Spleen (tissue), 11 donors: ENCODE measurements at regions not wholly inside any gene's neighbourhood (a gene's known extent, or its start where the extent isn't known, plus 50 kb on each side); places are given as distances from the start of the nearest gene placed in this dataset.

ENCODE experiments used
- DNase-seq: peaks from one replicate; pipeline ENCODE4 v3.0.0-alpha.2; 2020
- H3K27ac ChIP-seq, 8 donors: fragments of 200-600 bp; sonication (generic) in 7 of 8; 1 replicate in 4 of 8; 2 replicates in 4 of 8; pipeline versions ENCODE4 v1.5.0 to v1.8.0; 2016 to 2021; ENCODE audit warnings: inconsistent platforms in 4 of 8, mild to moderate bottlenecking in 4 of 8, moderate library complexity in 1 of 8
- H3K27me3 ChIP-seq, 7 donors: fragments of 200-600 bp; sonication (generic) in 6 of 7; replicated peaks in 1 of 7; 1 replicate in 4 of 7; 2 replicates in 3 of 7; pipeline versions ENCODE4 v1.5.0 to v1.8.0; 2016 to 2021; ENCODE audit warnings: inconsistent platforms in 3 of 7, mild to moderate bottlenecking in 1 of 7
- H3K36me3 ChIP-seq, 6 donors: fragments of 200-600 bp; sonication (generic) in 5 of 6; 1 replicate in 4 of 6; 2 replicates in 2 of 6; pipeline versions ENCODE4 v1.5.0 to v1.8.0; 2016 to 2021; ENCODE audit warnings: inconsistent platforms in 2 of 6
- H3K4me1 ChIP-seq, 6 donors: fragments of 200-600 bp; sonication (generic) in 5 of 6; 1 replicate in 3 of 6; 2 replicates in 3 of 6; pipeline versions ENCODE4 v1.5.0 to v1.8.0; 2016 to 2021; ENCODE audit warnings: inconsistent platforms in 3 of 6
- H3K4me3 ChIP-seq, 8 donors: fragments of 200-600 bp; sonication (generic) in 7 of 8; 1 replicate in 4 of 8; 2 replicates in 4 of 8; pipeline versions ENCODE4 v1.5.0 to v1.8.0; 2016 to 2021; ENCODE audit warnings: inconsistent platforms in 4 of 8, mild to moderate bottlenecking in 4 of 8, moderate library complexity in 2 of 8
- H3K9me3 ChIP-seq, 8 donors: fragments of 200-600 bp; sonication (generic) in 7 of 8; 1 replicate in 4 of 8; 2 replicates in 4 of 8; pipeline versions ENCODE4 v1.5.0 to v1.8.0; 2016 to 2021; ENCODE audit warnings: inconsistent platforms in 4 of 8
- POLR2A ChIP-seq, 3 donors: fragments of 450-650 bp; IDR thresholded peaks; one replicate each; pipeline ENCODE4 v1.5.1; 2017; ENCODE audit warnings: antibody characterized with exemption in 3 of 3, mild to moderate bottlenecking in 1 of 3
- POLR2AphosphoS5 ChIP-seq, 3 donors: sonication (generic); formaldehyde crosslinking; IDR thresholded peaks; one replicate each; pipeline ENCODE4 v1.5.1; 2017; ENCODE audit warnings: antibody characterized with exemption in 3 of 3
- WGBS, 5 donors: extraction: QIAGEN DNeasy Blood & Tissue Kit in 3 of 5; methylation state at CpG; one replicate each; pipeline versions ENCODE4 v1.1.5 to v1.1.7; 2013 to 2018; 5-methylcytosine and 5-hydroxymethylcytosine counted together
- intact Hi-C: fragments of 100-400 bp; cut with DNase I; formaldehyde crosslinking; loops from one replicate; pipeline ENCODE4 v1.15.0; 2023; ENCODE audit warnings: low total_unique reads
- TF ChIP-seq, protein P1 (sequence below), 11 experiments: fragments of 200-600 bp in 7 of 11; fragments of 450-650 bp in 4 of 11; sonication (generic) in 4 of 11; IDR thresholded peaks in 8 of 11; conservative IDR thresholded peaks in 3 of 11; 1 replicate in 7 of 11; 2 replicates in 4 of 11; pipeline versions ENCODE4 v1.4.0 to v1.8.0; 2016 to 2021; ENCODE audit warnings: antibody characterized with exemption in 11 of 11, inconsistent platforms in 4 of 11, mild to moderate bottlenecking in 1 of 11
- donor health status: healthy with polysubstance abuse.
- donor health status: DM: no; HTN: no; CAD: no; lungs with moderate emphysema.
- donor health status: DM: no; HTN: no; CAD: no.
- donor health status: Bipolar disorder and iron deficiency.
- donor health status: healthy.
- donor health status: DM: no; HTN: no; CAD: no.
- donor health status: DM: yes; HTN: yes; CAD: no.

DNA sequence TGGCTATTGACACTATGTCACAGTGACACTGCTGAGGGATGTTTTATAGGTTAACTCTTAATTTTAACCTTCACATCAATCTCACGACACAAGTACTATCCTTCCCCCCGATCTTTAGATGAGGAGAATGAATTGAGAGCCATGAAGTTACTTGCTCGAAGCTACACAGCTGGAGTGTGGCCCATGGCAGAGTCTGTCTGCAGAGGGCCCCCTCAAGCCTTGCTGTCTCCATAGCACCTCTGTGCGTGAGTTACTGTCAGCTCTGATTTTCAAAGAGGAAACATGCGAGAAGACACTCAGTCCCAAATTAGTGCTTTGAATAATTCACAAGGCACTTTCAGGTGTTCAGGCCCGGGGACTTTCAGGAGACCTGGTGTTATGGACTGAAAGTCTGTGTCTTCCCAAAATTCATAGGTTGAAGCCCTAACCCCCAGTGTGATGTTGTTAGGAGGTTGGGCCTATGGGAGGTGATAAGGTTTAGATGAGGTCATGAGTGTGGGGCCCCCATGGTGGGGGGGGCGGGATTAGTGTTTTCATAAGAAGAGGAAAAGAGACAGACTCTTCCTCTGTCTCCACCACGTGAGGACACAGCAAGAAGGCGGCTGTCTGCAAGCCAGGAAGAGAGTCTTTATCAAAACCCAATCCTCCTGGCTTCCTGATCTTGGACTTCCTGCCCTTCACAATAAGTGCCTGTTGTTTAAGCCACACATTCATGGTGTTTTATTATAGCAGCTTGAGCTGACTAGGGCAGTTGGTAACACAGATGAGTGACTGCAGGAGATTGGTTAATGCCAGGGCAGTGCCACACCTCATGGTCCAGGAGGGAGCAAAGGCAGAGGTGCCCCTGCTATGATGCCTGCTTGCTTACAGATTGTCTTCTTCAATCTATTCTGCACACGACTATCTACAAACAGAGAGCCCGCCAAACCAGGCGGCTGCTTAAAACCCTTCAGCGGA is 281.8 kb downstream of the HAPSTR1 start:
- H3K4me3 ChIP-seq, result no peak overlapping the region
- peaks cover 0 to 13% (median 2%) of the 10 kb centered on the region in 8 donors for H3K9me3 ChIP-seq
- H3K36me3 ChIP-seq, result no peaks in the 10 kb centered on the region
- H3K4me1 ChIP-seq, result no peaks in the 10 kb centered on the region
- H3K27me3 ChIP-seq, result peaks cover 0 to 3% (median 0%) of the 10 kb centered on the region in 7 donors
- DNase-seq, result no peak
- intact Hi-C loops, result no loop called here
- TF ChIP-seq, protein P1, sequence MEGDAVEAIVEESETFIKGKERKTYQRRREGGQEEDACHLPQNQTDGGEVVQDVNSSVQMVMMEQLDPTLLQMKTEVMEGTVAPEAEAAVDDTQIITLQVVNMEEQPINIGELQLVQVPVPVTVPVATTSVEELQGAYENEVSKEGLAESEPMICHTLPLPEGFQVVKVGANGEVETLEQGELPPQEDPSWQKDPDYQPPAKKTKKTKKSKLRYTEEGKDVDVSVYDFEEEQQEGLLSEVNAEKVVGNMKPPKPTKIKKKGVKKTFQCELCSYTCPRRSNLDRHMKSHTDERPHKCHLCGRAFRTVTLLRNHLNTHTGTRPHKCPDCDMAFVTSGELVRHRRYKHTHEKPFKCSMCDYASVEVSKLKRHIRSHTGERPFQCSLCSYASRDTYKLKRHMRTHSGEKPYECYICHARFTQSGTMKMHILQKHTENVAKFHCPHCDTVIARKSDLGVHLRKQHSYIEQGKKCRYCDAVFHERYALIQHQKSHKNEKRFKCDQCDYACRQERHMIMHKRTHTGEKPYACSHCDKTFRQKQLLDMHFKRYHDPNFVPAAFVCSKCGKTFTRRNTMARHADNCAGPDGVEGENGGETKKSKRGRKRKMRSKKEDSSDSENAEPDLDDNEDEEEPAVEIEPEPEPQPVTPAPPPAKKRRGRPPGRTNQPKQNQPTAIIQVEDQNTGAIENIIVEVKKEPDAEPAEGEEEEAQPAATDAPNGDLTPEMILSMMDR (IDR thresholded peaks at IDR 0.05 in 8 of 11, conservative IDR thresholded peaks at IDR 0.05 in 3 of 11), result no peak
- TF ChIP-seq POLR2A (IDR thresholded peaks at IDR 0.05), result no peak
- TF ChIP-seq POLR2AphosphoS5 (IDR thresholded peaks at IDR 0.05), result no peak
- no peak overlapping the region for H3K27ac ChIP-seq
- 48 to 58% (median 52%) methylated on average over 13 of the region's 13 CpGs for WGBS, 5 donors

DNA sequence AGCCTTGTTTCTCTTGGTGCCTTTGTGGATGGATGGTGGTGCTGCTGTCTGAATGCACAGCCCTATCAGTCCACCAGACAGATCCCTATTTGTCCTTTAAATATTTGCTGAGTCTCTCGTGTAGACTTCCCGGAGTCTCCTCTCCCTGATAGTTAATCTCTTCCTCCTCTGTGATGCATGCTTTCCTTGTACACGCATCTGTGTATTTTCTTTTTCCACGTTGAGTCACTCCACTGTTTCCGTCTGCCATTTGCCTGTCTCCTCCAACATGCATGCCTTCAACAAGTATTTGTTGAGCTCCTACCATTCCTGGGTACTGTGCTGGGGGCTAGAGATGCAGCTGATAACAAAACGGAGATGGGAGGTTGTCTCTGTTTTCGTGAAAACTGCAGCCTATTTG is 282.6 kb downstream of the HAPSTR1 start:
- Histone ChIP-seq H3K36me3 (no peaks in the 10 kb centered on the region), H3K27me3 (peaks cover 0 to 3% (median 0%) of the 10 kb centered on the region in 7 donors), H3K4me1 (no peaks in the 10 kb centered on the region), H3K27ac (no peak overlapping the region), H3K4me3 (no peak overlapping the region), H3K9me3 (peaks cover 0 to 15% (median 2%) of the 10 kb centered on the region in 8 donors)
- intact Hi-C loops, result no loop called here
- TF ChIP-seq POLR2A (IDR thresholded peaks at IDR 0.05) (no peak), POLR2AphosphoS5 (IDR thresholded peaks at IDR 0.05) (no peak)
- TF ChIP-seq, protein P1 (IDR thresholded peaks at IDR 0.05 in 8 of 11, conservative IDR thresholded peaks at IDR 0.05 in 3 of 11), result no peak
- WGBS, 5 donors, result 31 to 45% (median 39%) methylated on average over 7 of the region's 7 CpGs
- no peak for DNase-seq

DNA sequence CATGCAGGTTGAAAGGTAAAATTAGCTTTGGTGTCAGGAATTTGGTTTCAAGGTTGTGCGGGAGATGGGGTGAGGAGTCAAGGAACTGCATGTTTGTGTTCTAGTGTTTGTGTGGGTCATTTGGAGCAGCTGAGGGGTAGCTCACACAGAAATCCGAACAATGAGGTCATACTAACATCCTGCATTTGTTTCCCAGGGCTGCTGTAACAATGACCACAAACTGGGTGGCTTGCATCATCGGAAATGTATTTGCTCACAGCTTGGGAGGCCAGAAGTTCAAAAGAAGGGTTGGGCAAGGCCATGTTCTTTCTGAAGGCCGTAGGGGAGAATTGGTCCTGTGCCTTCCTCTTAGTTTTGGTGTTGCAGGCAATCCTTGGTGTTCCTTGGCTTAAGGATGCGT is 287.4 kb downstream of the HAPSTR1 start:
- DNase-seq, result no peak
- no peak overlapping the region for H3K4me3 ChIP-seq
- H3K27ac ChIP-seq, result no peak overlapping the region
- TF ChIP-seq POLR2AphosphoS5 (IDR thresholded peaks at IDR 0.05) (no peak), POLR2A (IDR thresholded peaks at IDR 0.05) (no peak)
- TF ChIP-seq, protein P1 (IDR thresholded peaks at IDR 0.05 in 8 of 11, conservative IDR thresholded peaks at IDR 0.05 in 3 of 11), result no peak
- H3K9me3 ChIP-seq, result peaks cover 0 to 16% (median 0%) of the 10 kb centered on the region in 8 donors
- intact Hi-C loops, result no loop called here
- H3K27me3 ChIP-seq, result peaks cover 0 to 3% (median 0%) of the 10 kb centered on the region in 7 donors
- 28 to 39% (median 35%) methylated on average over 5 of the region's 5 CpGs for WGBS, 5 donors
- H3K4me1 ChIP-seq, result no peaks in the 10 kb centered on the region
- no peaks in the 10 kb centered on the region for H3K36me3 ChIP-seq

DNA sequence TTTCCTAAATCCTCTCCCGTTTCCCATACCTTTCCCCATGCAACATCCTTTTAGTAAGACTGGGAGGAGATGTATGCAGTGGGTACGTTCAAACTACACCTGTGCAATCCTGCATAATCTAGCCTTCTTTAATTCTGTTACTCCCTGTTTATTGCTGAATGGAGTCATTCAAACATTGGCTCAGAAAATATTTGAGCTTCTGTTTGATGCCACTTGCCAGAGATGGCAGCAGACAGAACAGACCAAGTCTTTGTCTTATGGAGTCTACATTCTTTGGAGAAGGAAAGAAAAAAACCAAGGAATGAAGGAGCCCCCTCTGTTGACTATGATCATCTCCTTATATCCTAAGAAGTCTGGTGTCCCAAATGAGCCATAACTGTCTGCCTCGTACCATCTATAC is 288.8 kb downstream of the HAPSTR1 start:
- no peak overlapping the region for H3K4me3 ChIP-seq
- H3K9me3 ChIP-seq, result peaks cover 0 to 16% (median 0%) of the 10 kb centered on the region in 8 donors
- intact Hi-C loops, result no loop called here
- 71 to 90% (median 81%) methylated on average over 3 of the region's 3 CpGs for WGBS, 5 donors
- no peak overlapping the region for H3K27ac ChIP-seq
- H3K36me3 ChIP-seq, result no peaks in the 10 kb centered on the region
- no peak for DNase-seq
- no peaks in the 10 kb centered on the region for H3K4me1 ChIP-seq
- peaks cover 0 to 3% (median 0%) of the 10 kb centered on the region in 7 donors for H3K27me3 ChIP-seq
- TF ChIP-seq POLR2A (IDR thresholded peaks at IDR 0.05) (no peak), POLR2AphosphoS5 (IDR thresholded peaks at IDR 0.05) (no peak)
- TF ChIP-seq, protein P1 (IDR thresholded peaks at IDR 0.05 in 8 of 11, conservative IDR thresholded peaks at IDR 0.05 in 3 of 11), result no peak
